Parathyroid adenoma (tissue), 2 donors: ENCODE measurements at regions not wholly inside any gene's neighbourhood (a gene's known extent, or its start where the extent isn't known, plus 50 kb on each side); places are given as distances from the start of the nearest gene placed in this dataset.
"Not testable (repeated sequence)": the region's sequence is repeated elsewhere in the genome, so short reads cannot be mapped to it uniquely, and the experiment has no call there.

Experiments
- H2AFZ ChIP-seq: fragments of 300-600 bp; sonication (generic); one replicate; pipeline ENCODE4 v1.7.0; 2017; ENCODE audit warnings: antibody characterized with exemption, mild to moderate bottlenecking
- H3K27ac ChIP-seq: fragments of 300-600 bp; sonication (generic); one replicate; pipeline ENCODE4 v1.7.0; 2017
- H3K27me3 ChIP-seq: fragments of 300-600 bp; sonication (generic); one replicate; pipeline ENCODE4 v1.7.0; 2017; ENCODE audit warnings: low read length; ENCODE audit not compliant: control insufficient read depth, insufficient read depth
- H3K36me3 ChIP-seq: fragments of 300-600 bp; sonication (generic); one replicate; pipeline ENCODE4 v1.7.0; 2017; ENCODE audit warnings: low read length; ENCODE audit not compliant: control insufficient read depth, insufficient read depth
- H3K4me1 ChIP-seq: fragments of 300-600 bp; sonication (generic); one replicate; pipeline ENCODE4 v1.7.0; 2017; ENCODE audit warnings: control low read depth
- H3K4me2 ChIP-seq: fragments of 300-600 bp; sonication (generic); one replicate; pipeline ENCODE4 v1.7.0; 2017; ENCODE audit warnings: low read length
- H3K4me3 ChIP-seq: fragments of 300-600 bp; sonication (generic); one replicate; pipeline ENCODE4 v1.7.0; 2017; ENCODE audit warnings: low read depth, low read length
- H3K79me2 ChIP-seq: fragments of 300-600 bp; sonication (generic); one replicate; pipeline ENCODE4 v1.7.0; 2017; ENCODE audit warnings: control low read depth
- H3K9ac ChIP-seq: fragments of 300-600 bp; sonication (generic); one replicate; pipeline ENCODE4 v1.7.0; 2017; ENCODE audit warnings: mild to moderate bottlenecking
- H3K9me3 ChIP-seq: fragments of 300-600 bp; sonication (generic); one replicate; pipeline ENCODE4 v1.7.0; 2017; ENCODE audit warnings: low read length; ENCODE audit not compliant: control insufficient read depth
- CTCF ChIP-seq: fragments of 300-600 bp; sonication (generic); IDR thresholded peaks from one replicate; pipeline ENCODE4 v1.7.0; 2017; ENCODE audit warnings: antibody characterized with exemption, mild to moderate bottlenecking
- donor health status: primary hyperparathyroidism.

GRCh38 chr3:72078676-72079368 lies 293.9 kb upstream of the PROK2 start:
- no peaks in the 10 kb centered on the region for H3K9me3 ChIP-seq
- no peak overlapping the region for H2AFZ ChIP-seq
- no peak for TF ChIP-seq CTCF
- no peaks in the 10 kb centered on the region for H3K36me3 ChIP-seq
- no peak overlapping the region for H3K4me2 ChIP-seq
- H3K4me1 ChIP-seq, result no peaks in the 10 kb centered on the region
- H3K9ac ChIP-seq, result no peak overlapping the region
- no peaks in the 10 kb centered on the region for H3K79me2 ChIP-seq
- H3K4me3 ChIP-seq, result no peak overlapping the region
- no peak overlapping the region for H3K27ac ChIP-seq
- no peaks in the 10 kb centered on the region for H3K27me3 ChIP-seq

DNA sequence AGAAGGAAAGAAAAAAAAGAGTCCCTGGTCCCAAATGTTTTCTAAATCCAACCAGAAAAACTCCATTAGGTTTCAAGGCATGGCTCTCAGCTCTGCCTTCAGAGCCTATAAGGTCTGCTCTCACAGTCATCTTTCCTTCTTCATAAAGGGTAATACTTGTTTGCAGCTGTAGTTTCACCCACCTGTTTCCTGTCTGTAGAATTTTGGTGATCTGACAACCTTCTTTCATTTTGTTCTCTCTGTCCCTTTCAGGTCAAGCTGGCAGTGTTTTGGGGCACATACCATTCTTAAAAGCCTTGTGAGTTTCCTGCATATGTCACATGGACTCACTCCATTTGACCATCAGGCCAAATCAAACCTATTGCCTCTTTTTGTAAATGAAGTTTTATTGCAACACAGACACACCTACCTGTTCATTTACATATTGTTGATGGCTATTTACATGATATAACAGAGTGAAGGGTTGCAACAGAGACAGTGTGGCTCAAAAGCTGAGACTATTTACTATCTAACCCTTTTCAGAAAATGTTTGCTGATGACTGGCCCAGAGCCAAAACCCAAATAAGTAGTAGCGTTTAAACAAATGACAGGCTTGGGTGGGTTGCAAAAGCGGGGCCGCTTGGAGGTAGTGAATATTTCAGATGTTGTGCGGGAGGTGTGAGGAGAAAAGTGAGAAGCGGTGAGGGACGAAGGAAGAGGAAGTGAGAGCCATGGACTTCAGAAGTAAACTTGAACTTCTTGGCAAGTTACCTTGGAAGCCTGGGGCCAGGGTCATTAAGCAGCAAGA lies 292.7 kb upstream of the PROK2 start:
- H3K27ac ChIP-seq, result no peak overlapping the region
- H3K36me3 ChIP-seq, result no peaks in the 10 kb centered on the region
- H3K9me3 ChIP-seq, result no peaks in the 10 kb centered on the region
- no peaks in the 10 kb centered on the region for H3K4me1 ChIP-seq
- no peak overlapping the region for H3K4me3 ChIP-seq
- no peak for TF ChIP-seq CTCF
- H2AFZ ChIP-seq, result no peak overlapping the region
- no peak overlapping the region for H3K9ac ChIP-seq
- no peak overlapping the region for H3K4me2 ChIP-seq
- H3K27me3 ChIP-seq, result no peaks in the 10 kb centered on the region
- H3K79me2 ChIP-seq, result no peaks in the 10 kb centered on the region

DNA sequence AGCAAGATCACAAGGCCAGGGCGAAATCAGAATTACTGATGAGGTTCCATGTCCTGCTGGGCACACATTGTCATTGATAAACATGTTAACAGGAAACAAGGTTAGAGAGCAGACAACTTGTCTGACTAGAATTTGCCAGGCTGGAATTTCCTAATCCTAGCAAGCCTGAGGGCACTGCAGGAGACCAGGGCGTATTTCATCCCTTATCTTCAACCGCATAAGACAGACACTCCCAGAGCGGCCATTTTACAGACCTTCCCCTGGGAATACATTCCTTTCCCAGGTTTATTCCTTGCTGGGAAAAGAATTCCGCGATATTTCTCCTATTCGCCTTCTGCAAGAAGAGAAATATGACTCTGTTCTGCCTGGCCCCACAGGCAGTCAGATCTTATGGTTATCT lies 290.9 kb upstream of the PROK2 start:
- H3K4me1 ChIP-seq, H3K27ac ChIP-seq, H3K36me3 ChIP-seq, H3K79me2 ChIP-seq, H2AFZ ChIP-seq, H3K9me3 ChIP-seq, H3K9ac ChIP-seq, H3K27me3 ChIP-seq, H3K4me2 ChIP-seq, H3K4me3 ChIP-seq: not testable (repeated sequence)

DNA sequence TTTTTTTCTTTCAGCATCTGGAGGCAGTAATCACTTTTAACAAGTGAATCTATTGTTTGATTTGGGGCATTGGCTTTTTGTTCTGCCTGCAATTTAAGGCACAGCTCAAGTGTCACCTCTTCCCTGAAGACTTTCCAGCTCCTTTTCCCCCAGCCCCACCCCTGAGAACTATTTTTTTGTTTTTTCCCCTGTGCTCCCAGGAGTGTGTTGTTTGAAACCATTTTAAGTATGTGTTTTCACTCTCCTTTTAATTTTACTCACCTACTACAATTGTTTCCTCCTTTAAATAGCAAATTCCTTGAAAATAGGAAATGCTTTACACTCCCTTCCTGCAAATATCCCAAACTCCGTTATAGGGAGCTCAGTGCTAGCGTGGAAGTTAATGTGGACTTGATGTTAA lies 286.7 kb upstream of the PROK2 start:
- Histone ChIP-seq H3K9me3 (no peaks in the 10 kb centered on the region), H3K79me2 (no peaks in the 10 kb centered on the region), H3K9ac (no peak overlapping the region), H2AFZ (no peak overlapping the region), H3K4me1 (no peaks in the 10 kb centered on the region), H3K27ac (no peak overlapping the region), H3K36me3 (no peaks in the 10 kb centered on the region), H3K4me3 (no peak overlapping the region), H3K4me2 (no peak overlapping the region), H3K27me3 (no peaks in the 10 kb centered on the region)
- no peak for TF ChIP-seq CTCF

- Histone ChIP-seq H3K4me2 (no peak overlapping the region), H3K79me2 (no peaks in the 10 kb centered on the region), H3K4me3 (no peak overlapping the region), H3K9ac (no peak overlapping the region), H3K4me1 (no peaks in the 10 kb centered on the region), H3K9me3 (no peaks in the 10 kb centered on the region), H3K27me3 (no peaks in the 10 kb centered on the region), H2AFZ (no peak overlapping the region), H3K36me3 (no peaks in the 10 kb centered on the region), H3K27ac (no peak overlapping the region)
- TF ChIP-seq CTCF, result no peak
Observed at GRCh38 chr3:72070005-72070404, 285.1 kb upstream of the PROK2 start.
